Inferior parietal cortex (tissue), 1 donor: ENCODE measurements at regions not wholly inside any gene's neighbourhood (a gene's known extent, or its start where the extent isn't known, plus 50 kb on each side); places are given as distances from the start of the nearest gene placed in this dataset.
"Not testable (repeated sequence)": the region's sequence is repeated elsewhere in the genome, so short reads cannot be mapped to it uniquely, and the experiment has no call there.

ENCODE experiments used
- DNase-seq: peaks from one replicate; pipeline ENCODE4 v3.0.0-alpha.2; 2016; ENCODE audit errors: extremely low spot score

DNA sequence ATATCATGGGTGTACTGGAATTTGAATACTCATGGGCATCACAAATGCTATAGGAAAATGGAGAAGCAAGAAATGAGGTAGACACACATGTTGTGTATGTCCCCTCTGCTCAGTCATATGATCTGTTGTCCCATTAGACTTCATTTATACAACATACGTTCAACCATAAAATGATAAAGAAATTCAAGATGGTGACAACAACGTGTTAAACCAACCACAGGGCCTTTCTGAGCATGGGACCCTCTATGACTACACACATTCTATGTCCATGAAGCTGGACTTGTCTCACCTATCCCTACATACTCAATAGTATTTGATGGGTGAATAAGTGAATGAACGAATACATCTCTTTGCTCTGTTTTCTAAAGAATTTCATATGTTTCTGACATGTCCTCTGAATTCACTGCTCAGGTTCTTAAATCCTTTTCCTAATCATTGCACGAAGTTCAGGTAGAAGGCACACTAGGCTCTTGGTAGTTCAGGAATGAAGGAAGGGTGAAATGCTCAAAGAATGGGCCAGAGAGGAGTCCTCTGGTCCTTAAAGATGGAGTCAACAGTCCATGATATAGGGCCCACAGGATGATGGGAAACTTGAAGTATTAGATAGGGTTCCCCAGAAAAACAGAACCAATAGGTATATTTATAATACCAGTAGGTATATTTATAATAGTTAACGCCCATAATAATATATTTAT is 105.7 kb upstream of the PPM1H start:
- DNase-seq = no peak

- DNase-seq = no peak
Observed at GRCh38 chr12:63038713-63039100, 103.8 kb upstream of the PPM1H start.

DNA sequence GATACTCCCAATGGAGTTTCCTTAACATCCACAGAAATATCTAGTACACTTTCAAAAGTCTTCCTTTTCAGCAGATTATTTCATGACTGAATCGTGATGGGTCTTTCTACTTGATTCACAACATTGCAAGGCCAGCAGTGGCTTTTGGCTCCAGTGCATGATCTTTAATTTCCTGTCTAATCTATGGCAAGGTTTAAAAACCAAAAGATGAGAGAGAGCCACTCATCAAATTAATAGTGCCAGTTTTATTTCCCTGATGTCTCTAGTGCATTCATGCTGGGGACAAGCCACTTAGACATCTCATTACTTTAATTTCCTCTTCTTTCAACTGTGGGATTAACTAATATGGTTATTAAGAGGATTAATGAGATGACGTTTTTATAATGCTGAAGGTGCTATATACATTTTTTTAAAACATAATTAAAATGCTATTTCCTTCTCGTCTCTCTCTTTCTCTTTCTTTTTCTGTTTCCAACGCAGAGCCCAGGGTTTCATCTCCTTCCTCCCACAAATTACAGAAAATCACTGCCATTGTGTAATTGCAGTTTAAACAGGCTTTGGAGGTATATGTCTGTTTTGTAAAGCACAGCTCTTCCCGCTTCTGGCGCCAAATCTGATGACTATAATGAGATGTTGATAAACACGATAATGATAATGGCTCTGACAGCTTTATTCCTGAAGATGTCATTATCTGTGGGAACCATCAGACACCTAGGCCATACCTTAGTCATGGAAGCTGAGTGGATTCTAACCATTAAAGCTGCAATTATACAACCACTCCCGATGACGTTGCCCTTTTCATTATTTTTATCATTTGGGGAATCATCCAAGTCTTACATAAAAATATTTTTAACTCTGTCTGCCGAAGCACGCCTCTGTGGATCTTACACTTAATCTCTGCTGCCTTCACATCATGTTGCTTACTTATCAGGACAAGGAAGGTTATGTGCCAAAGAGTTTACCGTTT is 103.1 kb upstream of the PPM1H start:
- DNase-seq = no peak

- DNase-seq = no peak
Observed at GRCh38 chr12:63036974-63037335, 102.0 kb upstream of the PPM1H start.

DNA sequence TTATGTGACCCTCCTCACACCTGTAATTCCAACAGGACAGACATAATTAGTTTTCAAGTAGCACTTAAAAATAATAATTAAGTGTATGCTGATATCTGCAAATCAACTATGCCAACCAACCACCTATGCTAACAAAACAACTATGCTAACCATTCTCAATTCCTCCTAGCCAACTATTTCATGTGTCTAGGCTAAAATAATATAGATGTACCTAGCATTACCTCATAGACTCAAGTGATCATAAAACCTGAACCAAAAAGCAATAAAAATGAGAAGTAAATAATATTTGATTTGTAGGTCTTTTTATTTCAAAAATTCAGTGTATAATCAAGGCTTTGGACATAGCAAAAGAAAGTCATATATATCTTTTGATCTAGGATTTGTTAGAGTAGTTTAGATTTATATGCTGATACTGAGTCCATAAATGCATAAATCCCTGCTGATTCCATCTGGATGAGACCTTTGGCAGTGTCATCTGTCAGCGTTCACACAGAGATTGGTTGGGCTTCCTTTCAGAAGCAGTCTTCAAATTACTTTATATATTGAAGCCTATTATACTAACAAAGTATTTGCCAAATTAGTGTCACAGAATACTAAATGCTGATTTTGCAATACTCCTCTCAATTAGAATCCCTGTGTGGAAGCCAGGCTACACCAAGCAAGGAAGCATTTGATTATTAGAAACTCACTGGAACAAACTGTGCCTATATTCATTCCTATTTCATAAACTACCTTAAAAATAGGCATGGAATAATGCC is 101.4 kb upstream of the PPM1H start:
- DNase-seq = no peak

DNA sequence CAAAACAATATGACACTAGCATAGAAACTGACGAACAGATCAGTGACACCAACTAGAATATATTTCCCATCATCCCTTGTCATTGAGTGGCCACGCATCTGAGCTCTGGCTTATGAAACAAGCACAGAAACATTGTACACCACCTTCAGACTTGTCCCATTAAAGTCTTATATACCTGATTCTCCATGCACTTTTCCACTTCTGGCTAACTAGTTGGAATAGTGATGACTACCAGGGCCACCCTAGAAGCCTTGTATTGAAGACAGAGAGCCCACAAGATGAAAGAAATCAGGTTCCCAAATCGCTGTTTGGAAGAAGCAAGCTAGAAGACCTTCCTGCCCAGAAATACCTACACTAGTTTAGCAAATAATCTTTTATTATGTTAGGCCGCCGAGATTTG is 99.7 kb upstream of the PPM1H start:
- DNase-seq = no peak

GRCh38 chr12:63029676-63030075 is 94.7 kb upstream of the PPM1H start:
- no peak for DNase-seq

- no peak for DNase-seq
Observed at GRCh38 chr12:63028951-63029350, 94.0 kb upstream of the PPM1H start.

GRCh38 chr12:63025116-63025515 is 90.2 kb upstream of the PPM1H start:
- DNase-seq = no peak

DNA sequence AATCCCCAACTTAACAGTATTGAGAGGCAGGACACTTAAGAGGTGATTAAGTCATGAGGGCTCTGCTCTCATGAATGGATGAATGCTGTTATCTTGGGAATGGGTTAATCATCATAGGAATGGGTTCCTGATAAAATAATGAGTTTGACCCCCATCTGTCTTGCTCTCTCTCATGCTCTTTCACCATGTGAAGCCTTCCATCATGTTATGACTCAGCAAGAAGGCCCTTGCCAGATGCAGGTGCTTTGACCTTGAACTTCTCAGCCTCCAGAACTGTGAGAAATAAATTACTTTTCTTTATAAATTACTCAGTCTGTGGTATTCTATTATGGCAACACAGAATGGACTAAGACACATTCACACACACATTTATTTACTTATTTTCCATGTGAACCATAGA is 89.0 kb upstream of the PPM1H start:
- DNase-seq = no peak

DNA sequence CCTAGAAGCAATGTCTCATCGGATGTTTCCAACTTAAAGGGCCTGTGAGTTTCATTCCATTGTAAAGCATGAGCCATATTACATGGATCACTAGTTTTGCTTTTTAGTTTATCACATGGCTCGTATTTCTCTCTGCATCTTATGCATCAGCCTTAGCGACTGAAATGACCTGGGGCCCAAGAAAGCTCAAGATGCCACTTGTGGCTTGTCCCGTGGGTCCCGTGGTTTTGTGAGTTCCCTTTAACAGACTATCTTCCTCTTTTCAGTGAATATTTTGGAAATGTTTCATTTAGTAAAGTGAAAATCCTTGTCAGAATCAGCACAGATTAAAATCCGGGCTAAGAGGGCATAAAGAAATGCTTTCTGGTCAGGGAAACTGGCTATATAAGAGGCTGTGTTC is 86.2 kb upstream of the PPM1H start:
- DNase-seq = no peak

- DNase-seq = no peak
Observed at GRCh38 chr12:63020269-63020668, 85.3 kb upstream of the PPM1H start.

DNA sequence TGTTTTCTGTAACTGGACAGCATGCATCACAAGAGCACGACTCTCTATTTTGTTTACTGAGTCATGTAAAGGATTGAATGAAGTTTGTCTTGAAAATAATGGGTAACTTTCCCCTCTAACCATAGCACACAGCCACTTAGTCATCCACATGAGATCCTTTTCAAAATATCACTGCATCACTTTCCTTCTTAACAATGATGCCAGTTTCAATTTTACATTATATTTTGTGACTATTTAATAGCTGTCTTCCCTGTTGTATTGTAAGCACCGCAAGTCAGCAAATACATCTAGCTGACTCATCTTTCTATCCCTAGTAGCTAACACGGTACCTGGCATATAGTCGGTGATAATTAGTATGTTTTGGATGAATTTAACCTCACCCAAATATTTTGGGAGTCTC is 83.3 kb upstream of the PPM1H start:
- DNase-seq = no peak

DNA sequence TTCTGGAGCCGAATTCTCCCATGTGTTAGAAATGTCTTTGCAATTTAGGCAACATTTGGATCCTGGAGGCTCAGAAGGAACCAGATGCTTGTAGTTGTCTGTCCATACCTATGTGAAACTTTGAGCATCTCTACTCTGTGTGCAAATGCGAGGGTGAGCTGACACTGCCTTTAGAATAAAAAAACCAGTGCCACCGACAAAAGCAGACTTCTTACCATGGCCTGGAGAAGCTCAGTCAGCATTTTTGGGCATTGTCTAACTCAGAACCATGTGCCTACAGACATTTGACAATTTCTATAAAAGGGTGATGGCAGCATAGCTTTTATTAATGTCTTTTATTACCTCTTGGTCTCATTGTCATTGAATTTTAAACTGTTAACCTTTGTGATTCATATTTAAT is 78.4 kb upstream of the PPM1H start:
- DNase-seq = no peak

- DNase-seq = no peak
Observed at GRCh38 chr12:63010698-63011097, 75.7 kb upstream of the PPM1H start.

DNA sequence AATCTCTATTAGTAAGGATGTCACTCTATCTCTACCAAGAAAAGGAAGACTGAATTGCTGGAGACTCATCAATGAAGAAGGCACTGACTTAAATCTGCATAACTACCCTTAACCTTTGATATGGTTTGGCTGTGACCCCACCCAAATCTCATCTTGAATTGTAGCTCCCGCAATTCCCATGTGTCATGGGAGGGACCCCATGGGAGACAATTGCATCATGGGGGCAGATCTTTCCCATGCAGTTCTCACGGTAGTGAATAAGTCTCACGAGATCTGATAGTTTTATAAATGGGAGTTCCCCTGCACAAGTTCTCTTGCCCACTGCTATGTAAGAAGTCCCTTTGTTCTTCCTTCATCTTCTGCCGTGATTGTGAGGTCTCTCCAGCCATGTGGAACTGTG is 73.4 kb upstream of the PPM1H start:
- DNase-seq = no peak

DNA sequence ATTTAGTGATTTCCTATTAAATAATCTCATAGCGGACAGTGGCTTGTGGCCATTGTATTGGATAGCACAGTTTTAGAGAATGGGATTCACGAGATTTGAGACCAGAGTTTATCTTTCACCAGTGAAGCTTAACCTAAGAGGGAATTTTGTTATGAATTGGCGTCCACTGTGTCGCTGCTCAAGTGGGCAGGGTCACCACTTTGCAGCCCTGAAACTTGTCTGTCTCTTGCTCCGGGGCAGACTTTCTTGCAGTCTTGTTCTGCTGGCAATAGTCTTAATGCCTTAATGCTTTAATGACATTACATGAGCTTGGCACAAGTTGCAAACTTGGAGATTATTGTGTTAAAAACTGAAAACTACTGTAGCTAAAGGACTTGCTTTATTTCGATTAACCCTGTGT is 72.8 kb upstream of the PPM1H start:
- no peak for DNase-seq

- DNase-seq = no peak
Observed at GRCh38 chr12:63006536-63006935, 71.6 kb upstream of the PPM1H start.

DNA sequence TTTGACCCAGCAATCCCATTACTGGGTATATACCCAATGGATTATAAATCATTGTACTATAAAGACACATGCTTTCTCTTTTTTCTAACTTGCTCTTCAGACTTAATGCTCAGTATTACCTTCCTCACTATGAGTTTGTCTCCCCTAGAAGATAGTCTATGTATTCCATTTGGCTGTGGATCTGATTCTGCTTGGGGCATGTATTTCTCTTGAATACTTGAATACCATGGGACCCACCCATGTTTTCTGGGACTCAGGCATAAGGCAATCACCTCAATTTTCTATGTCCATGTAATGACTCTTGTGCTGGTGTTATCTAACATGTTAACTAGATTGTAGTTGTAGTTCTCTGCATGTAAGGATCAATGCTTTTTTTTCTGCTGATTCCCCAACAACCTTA is 70.4 kb upstream of the PPM1H start:
- DNase-seq = no peak

- no peak for DNase-seq
Observed at GRCh38 chr12:63003223-63003819, 68.4 kb upstream of the PPM1H start.

DNA sequence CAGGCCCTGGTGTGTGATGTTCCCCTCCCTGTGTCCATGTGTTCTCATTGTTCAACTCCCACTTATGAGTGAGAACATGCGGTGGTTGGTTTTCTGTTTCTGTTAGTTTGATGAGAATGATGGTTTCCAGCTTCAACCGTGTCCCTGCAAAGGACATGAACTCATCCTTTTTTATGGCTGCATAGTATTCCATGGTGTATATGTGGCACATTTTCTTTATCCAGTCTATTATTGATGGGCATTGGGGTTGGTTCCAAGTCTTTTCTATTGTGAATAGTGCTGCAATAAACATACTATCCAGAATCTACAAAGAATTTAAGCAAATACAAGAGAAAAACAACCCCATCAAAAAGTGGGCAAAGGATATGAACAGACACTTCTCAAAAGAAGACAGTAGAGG is 67.1 kb upstream of the PPM1H start:
- not testable (repeated sequence) for DNase-seq

GRCh38 chr12:62998454-62998853 is 63.5 kb upstream of the PPM1H start:
- DNase-seq = no peak
